ENCODE measurements at regions not wholly inside any gene's neighbourhood (a gene's known extent, or its start where the extent isn't known, plus 50 kb on each side); places are given as distances from the start of the nearest gene placed in this dataset.

- no peak overlapping the region for H3K9ac ChIP-seq (ENCODE audit: low read length in 3 of 3)
- no peaks in the 10 kb centered on the region for H3K9me3 ChIP-seq (ENCODE audit: control insufficient read depth in 2 of 3, insufficient read depth in 1 of 3, low read length in 3 of 3)
- no peak for FAIRE-seq
- intact Hi-C loops (cut with DNase I) = no loop called here
- TF ChIP-seq, protein P1, sequence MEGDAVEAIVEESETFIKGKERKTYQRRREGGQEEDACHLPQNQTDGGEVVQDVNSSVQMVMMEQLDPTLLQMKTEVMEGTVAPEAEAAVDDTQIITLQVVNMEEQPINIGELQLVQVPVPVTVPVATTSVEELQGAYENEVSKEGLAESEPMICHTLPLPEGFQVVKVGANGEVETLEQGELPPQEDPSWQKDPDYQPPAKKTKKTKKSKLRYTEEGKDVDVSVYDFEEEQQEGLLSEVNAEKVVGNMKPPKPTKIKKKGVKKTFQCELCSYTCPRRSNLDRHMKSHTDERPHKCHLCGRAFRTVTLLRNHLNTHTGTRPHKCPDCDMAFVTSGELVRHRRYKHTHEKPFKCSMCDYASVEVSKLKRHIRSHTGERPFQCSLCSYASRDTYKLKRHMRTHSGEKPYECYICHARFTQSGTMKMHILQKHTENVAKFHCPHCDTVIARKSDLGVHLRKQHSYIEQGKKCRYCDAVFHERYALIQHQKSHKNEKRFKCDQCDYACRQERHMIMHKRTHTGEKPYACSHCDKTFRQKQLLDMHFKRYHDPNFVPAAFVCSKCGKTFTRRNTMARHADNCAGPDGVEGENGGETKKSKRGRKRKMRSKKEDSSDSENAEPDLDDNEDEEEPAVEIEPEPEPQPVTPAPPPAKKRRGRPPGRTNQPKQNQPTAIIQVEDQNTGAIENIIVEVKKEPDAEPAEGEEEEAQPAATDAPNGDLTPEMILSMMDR (IDR thresholded peaks at IDR 0.05; ENCODE audit: borderline replicate concordance, extremely low read depth, insufficient read depth) = no peak
- no peaks in the 10 kb centered on the region for H3K4me1 ChIP-seq (ENCODE audit: control insufficient read depth in 2 of 3, insufficient read depth in 2 of 3, low read depth in 1 of 3, low read length in 3 of 3)
- H3K27ac ChIP-seq (ENCODE audit: low read depth in 2 of 2, low read length in 2 of 2) = no peak overlapping the region
- DNase-seq = no peak
- no peaks in the 10 kb centered on the region for H3K27me3 ChIP-seq (ENCODE audit: control insufficient read depth, insufficient read depth, low read length)
- H3K36me3 ChIP-seq (ENCODE audit: control insufficient read depth in 2 of 3, insufficient read depth in 3 of 3, low read length in 3 of 3) = no peaks in the 10 kb centered on the region
- H3K4me3 ChIP-seq (ENCODE audit: low read length in 3 of 3) = no peak overlapping the region
These were observed 61.7 kb upstream of the PUM1 start for GRCh38 chr1:31127266-31127665.

DNA sequence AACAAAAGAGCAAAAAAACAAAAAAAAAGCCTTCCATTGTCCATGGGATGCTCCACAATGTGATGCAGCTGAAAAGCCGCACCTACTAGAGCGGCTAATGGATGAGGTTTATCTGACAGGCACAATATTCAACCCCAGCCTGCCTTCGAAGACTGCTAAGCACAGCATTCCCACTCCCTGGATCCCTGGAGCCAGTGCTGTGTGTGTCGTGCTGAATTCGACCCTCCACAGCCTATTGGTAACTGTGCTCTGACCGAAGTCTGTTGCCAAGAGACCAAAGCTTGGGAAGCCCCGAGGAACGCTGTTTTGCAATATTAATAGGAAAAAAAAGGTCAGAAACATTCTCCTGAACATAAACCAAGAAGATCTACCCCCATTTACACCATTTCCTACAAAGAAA lies 57.2 kb upstream of the PUM1 start:
- Histone ChIP-seq H3K36me3 (ENCODE audit: control insufficient read depth in 2 of 3, insufficient read depth in 3 of 3, low read length in 3 of 3) (no peaks in the 10 kb centered on the region), H3K9me3 (ENCODE audit: control insufficient read depth in 2 of 3, insufficient read depth in 1 of 3, low read length in 3 of 3) (no peaks in the 10 kb centered on the region), H3K9ac (ENCODE audit: low read length in 3 of 3) (no peak overlapping the region), H3K27me3 (ENCODE audit: control insufficient read depth, insufficient read depth, low read length) (no peaks in the 10 kb centered on the region), H3K4me3 (ENCODE audit: low read length in 3 of 3) (no peak overlapping the region), H3K27ac (ENCODE audit: low read depth in 2 of 2, low read length in 2 of 2) (no peak overlapping the region), H3K4me1 (ENCODE audit: control insufficient read depth in 2 of 3, insufficient read depth in 2 of 3, low read depth in 1 of 3, low read length in 3 of 3) (no peaks in the 10 kb centered on the region)
- intact Hi-C loops (cut with DNase I) = no loop called here
- DNase-seq (no peak), FAIRE-seq (no peak)
- TF ChIP-seq, protein P1 (IDR thresholded peaks at IDR 0.05; ENCODE audit: borderline replicate concordance, extremely low read depth, insufficient read depth) = no peak

- intact Hi-C loops (cut with DNase I) = no loop called here
- Histone ChIP-seq H3K9me3 (ENCODE audit: control insufficient read depth in 2 of 3, insufficient read depth in 1 of 3, low read length in 3 of 3) (no peaks in the 10 kb centered on the region), H3K4me3 (ENCODE audit: low read length in 3 of 3) (no peak overlapping the region), H3K36me3 (ENCODE audit: control insufficient read depth in 2 of 3, insufficient read depth in 3 of 3, low read length in 3 of 3) (no peaks in the 10 kb centered on the region), H3K4me1 (ENCODE audit: control insufficient read depth in 2 of 3, insufficient read depth in 2 of 3, low read depth in 1 of 3, low read length in 3 of 3) (no peaks in the 10 kb centered on the region), H3K27me3 (ENCODE audit: control insufficient read depth, insufficient read depth, low read length) (no peaks in the 10 kb centered on the region), H3K27ac (ENCODE audit: low read depth in 2 of 2, low read length in 2 of 2) (no peak overlapping the region), H3K9ac (ENCODE audit: low read length in 3 of 3) (no peak overlapping the region)
- TF ChIP-seq, protein P1 (IDR thresholded peaks at IDR 0.05; ENCODE audit: borderline replicate concordance, extremely low read depth, insufficient read depth) = no peak
- peak in 2 of 5 donors; percentile 18 to 30 for DNase-seq
- no peak for FAIRE-seq
These were observed 56.7 kb upstream of the PUM1 start for GRCh38 chr1:31122101-31122735.

DNA sequence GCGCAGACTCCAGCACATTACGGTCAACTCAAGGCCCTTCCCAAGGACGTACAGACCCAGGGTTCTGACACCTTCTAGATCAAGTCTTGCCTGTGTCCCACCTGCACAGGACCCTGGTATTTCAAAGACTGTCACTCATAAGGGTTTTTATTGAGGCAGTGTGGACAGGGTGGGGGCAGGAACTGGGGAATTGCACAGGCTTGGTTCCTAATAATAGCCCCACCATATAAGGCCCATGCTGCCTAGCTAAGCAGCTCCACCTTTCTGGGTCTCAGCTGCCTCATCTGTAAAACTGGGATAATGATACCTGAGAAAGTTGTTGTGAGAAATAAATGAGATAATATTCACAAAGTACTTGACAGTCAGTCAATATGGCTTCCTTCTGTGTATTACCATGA lies 55.3 kb upstream of the PUM1 start:
- no peak for DNase-seq
- intact Hi-C loops (cut with DNase I) = no loop called here
- no peaks in the 10 kb centered on the region for H3K36me3 ChIP-seq (ENCODE audit: control insufficient read depth in 2 of 3, insufficient read depth in 3 of 3, low read length in 3 of 3)
- no peaks in the 10 kb centered on the region for H3K4me1 ChIP-seq (ENCODE audit: control insufficient read depth in 2 of 3, insufficient read depth in 2 of 3, low read depth in 1 of 3, low read length in 3 of 3)
- H3K4me3 ChIP-seq (ENCODE audit: low read length in 3 of 3) = no peak overlapping the region
- TF ChIP-seq, protein P1 (IDR thresholded peaks at IDR 0.05; ENCODE audit: borderline replicate concordance, extremely low read depth, insufficient read depth) = no peak
- no peaks in the 10 kb centered on the region for H3K27me3 ChIP-seq (ENCODE audit: control insufficient read depth, insufficient read depth, low read length)
- H3K9ac ChIP-seq (ENCODE audit: low read length in 3 of 3) = no peak overlapping the region
- no peaks in the 10 kb centered on the region for H3K9me3 ChIP-seq (ENCODE audit: control insufficient read depth in 2 of 3, insufficient read depth in 1 of 3, low read length in 3 of 3)
- FAIRE-seq = no peak
- H3K27ac ChIP-seq (ENCODE audit: low read depth in 2 of 2, low read length in 2 of 2) = no peak overlapping the region
